NCI-H2196 treated with DMSO at 0.1 percent for 48 hours (cell line): ENCODE measurements at regions not wholly inside any gene's neighbourhood (a gene's known extent, or its start where the extent isn't known, plus 50 kb on each side); places are given as distances from the start of the nearest gene placed in this dataset.
A peak's percentile ranks its signal among the peaks of the same experiment; 100 is the strongest.

Source experiments
- DNase-seq: peaks from one replicate; lab custom pipeline; 2025; ENCODE audit not compliant: unreplicated experiment; lab: John Stamatoyannopoulos, UW

DNA sequence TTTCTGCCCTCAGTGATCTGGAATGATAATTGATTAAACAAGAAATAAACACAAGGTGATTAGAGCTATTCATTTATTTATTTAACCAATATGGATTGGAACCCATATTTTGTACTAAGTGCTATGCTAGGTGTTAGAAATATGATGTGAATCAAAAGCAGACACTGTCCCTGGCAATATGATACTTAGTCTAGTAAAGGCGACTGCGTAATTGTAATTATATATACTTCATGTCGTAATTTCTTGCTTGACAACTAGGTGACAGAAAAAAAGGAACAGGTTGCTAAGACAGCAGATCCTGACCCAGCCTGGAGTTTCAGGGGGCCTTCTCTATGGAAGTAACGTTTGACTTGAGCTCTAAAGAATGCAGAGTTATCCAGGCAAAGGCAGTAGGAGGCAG is 236.5 kb upstream of the F9 start:
- DNase-seq = no peak

DNA sequence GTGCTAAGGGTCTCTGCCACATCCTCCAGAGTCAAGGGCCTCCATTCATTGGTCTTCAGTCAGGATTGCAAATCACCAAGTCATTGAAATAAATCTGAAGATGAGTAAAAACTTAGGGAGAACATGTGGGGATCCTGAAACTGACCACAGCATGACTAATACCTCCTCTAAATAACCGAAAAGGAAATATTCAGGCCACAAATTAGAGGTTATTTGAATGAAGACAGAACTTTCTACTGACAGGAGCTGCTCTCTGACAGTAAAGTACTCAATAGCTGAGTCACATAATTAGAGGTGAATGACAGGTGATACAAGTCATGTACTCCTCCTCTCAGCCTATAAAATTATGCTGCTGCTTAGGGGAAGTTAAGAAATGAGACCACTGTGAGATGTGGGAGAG is 240.2 kb upstream of the F9 start:
- no peak for DNase-seq

DNA sequence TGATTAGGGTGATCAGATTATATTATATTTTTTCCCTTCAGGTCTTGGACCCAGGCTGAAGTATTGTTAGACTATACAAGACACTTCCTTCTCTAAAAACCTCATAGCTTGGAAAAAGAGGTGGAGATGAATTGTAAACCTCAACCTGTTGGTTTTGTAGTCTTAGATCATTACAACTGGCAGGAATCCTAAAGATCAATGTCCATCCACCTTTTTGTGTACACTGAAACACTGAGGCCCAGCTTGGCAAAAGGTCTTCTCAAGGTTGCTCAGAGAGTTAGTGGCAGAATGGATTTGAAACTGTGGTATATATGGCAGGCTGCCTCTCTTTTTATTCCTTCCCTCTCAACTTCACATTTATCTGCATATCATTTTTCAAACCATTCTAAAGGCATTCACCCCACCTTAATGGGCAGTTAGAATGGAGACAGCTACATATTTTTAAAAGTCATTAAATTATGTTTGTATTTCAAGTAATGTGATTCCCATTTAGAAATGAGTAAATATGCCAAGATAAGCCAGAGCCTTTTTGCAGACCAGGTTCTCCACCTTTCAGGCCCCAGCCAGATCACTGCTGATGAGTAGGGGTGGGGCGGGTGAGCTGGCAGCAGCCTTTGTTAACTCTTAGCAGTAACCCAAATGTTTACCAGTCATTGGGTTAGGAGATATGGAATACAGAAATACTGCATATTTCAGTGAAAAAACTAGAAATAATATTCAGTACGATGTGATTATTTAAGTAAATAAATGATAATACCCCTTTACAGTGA is 243.2 kb upstream of the F9 start:
- peak; percentile 19 for DNase-seq

DNA sequence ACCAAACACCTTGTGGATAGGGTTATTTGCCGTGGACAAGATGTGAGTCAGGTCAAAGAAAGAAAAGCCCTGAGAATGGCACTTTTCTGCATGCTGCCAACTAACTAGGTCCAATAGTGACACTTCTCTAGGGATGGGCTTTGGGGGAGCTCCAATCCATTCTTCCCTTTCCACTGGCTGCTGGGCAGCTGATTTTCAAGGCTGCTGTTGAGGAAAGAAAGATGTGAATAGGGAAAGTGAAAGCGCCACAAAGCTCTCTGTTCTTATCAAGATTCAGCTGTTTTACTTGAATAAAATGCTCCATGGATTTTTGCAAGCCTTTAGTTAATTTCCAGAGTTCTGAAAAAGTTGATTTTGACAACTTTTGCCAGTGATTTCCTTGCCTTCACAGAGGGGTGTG is 244.2 kb upstream of the F9 start:
- DNase-seq = no peak

DNA sequence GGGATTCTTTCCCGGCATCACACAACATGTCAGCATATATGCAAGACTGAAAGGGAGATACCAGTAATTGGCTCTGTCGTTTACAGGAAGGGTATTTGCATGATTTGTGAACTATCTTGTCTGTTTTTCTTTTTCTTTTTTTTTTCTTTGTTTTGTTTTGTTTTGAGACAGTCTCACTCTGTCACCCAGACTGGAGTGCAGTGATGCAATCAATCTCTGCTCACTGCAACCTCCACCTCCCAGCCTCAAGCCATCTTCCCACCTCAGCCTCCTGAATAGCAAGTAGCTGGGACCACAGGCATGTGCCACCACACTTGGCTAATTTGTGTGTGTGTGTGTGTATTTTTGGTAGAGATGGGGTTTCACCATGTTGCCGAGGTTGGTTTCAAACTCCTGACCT is 262.7 kb upstream of the F9 start:
- DNase-seq = no peak

DNA sequence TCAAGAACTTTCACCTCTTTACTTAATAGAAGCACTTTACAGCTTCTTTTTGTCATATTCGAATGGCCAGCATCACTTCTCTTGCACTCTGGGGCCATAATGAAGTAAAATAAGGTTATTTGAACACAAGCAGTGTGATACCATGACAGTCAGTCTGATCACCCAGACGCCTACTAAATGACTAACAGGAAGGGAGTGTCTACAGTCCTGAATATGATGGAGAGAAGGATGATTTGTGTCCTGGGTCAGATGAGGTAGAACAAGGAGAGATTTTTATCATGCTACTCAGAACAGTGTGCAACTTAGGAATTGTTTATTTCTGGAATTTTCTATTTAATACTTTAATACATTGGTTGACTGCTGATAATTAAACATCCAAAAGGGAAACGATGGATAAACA is 284.2 kb upstream of the F9 start:
- no peak for DNase-seq

DNA sequence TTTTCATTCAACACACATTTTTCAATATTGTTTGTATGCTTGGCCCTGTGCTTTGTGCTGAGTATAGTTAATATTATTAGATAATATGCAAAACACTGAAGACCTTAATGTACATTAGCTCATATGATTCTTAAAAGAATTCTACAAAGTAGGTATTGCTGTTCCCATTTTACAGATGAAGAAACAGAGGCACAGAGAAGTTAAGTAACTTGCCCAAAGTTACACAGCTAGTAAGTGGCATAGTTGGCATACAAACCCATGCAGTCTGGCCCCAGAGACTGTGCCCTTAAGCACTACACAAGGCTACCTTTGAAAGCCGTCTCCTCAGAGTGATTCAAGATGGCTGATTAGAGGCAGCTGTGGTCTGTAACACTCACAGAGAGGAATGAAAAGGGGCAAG is 293.4 kb upstream of the F9 start:
- no peak for DNase-seq

DNA sequence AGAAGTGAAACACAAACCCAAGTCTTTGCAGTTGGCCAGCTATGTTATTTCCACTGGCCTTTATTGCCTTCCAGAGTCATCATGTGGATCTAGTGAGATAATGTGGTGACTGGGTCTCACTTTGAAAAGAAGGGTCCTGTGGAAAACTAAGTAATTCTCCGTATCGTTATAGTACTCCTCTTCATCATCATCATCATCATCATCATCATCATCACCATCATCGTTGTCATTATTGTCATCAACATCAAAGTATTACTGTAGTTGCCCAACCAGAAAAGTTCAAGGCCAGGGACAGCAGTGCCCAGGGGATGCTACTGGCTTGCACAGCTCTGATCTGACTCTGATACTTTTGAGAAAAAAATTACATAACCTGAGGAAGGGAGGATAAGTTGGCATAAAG is 295.6 kb upstream of the F9 start:
- no peak for DNase-seq

DNA sequence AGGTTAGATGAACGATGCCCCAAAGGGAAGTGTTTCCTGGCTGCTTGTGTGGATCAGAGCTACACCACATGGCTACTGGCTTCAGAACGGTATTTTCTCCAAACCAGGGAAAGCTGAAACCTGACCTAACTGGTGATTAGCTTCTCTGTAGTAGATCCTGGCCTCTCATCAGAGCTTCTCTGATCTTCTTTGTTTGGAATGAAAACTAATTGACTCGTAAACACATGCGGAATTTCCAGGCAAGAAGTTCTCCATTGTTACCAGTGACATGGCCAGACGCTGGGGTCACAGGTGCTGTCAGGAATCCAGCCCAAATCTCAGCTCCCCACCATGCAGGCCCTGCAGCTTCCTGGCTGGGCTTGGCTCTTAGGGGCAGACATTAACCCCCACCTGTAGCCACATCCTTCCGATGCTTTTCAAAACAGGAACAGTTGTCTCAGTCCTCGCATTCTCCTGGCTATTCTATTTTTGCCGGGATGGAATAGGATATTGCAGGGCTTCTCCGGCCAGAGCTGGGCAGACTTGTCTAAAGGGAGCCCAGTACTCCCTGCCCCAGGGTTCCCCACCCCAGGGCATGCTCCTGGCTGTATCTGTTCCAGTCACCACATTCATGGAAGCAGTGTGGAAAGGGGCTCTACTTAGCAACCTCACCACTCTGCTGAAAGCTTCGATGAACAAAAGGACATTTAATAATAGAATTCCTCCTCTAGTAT is 305.4 kb upstream of the F9 start:
- no peak for DNase-seq

DNA sequence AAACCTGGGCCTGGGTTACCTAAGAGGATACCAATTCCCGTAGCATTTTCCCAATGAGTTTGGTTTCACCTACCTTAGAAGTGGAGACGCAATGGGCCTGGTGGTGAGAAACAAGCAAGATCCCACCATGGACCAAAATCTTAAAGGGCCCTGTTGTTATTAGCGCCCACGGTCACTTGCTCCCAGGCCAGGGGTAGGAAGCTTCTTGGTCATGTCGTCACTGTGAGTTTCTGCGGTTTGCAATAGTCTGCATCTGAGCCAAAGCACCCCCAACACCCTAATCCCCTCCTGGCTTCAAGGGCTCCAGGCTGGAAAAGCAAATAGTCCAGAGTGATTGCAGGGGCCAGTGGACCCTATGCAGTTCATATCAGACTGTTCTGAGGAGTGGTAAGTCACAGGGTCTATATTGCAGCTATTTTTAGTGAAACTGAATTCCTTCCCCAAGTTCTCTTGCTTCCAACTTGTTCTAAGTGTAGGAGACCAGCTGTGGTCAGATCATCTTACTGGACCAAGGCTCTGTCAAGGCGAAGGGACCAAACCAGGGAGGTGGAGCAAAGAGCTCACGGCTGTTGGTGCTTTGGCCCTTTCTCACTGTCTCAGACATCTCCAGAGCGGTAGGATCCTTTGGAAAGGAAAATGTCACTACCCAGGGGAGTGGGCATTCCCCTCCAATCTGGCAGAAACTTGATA is 307.9 kb upstream of the F9 start:
- no peak for DNase-seq

DNA sequence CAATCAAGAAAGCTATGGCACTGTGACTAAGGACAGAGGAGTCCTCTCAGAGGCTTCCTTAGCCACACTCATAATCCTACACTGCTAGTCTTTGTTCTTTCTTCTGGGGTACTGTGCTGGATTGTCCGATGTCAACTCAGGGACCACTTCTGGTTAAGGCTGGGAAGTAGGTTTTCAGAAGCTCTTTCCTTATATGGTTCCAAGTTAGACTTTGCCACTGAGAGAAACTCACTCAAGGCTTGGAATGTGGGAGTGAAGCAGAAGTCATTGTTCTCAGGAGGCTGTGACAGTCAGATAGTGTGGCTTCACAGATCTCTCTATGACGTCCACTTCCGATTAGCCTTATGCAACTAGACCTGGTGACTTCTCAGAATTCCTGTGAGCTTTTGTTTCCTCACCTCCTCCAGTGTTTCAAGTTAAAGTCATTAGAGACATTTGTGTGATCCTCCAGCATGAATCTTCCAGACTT is 317.3 kb upstream of the F9 start:
- DNase-seq = no peak

DNA sequence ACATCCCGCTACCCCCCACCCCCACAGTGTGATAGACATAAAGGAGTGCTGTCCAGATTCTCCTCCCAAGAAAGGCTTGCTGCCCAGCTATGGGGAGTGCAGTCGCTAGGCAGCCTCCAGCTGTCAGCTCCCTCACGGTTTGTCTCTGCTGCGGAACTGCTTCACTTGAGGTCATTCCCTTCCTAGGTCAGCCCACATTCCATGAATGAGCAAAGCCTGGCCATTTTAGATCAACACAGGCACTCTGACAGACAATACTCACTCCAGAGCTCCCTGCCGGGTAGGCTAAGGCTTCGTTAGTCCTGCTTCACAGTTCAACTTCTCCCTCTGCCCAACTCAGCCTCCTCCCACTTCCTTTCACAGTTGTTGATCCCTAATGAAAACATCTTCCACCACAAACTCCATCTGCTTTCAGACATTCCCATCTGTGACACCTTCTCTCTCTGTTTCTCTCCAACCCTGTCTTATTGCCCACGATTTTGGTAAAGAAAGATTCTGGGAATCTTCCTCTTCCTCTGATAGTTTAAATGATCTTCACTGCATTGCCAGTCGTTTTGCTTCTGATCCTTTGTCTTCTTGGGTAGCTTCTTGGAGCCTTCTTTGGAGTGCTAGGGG is 318.9 kb upstream of the F9 start:
- DNase-seq = no peak

DNA sequence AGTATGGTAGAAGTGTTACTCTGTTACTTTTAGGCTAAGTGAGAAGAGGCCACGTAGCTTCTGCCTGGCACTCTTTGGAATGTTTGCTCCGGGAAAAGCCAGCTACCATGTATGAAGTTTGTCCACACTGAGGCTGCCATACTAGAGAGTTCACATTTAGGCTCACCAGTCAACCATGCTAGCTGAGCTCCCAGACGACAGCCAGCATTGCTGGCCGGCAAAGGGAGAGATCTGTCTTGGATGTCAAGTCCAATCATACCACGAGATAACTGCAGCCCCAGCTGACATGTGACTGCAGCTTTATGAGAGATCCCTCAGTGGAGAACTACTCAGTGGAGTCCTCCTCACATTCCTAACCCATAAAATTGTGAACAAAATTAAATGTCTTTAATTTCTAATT is 321.2 kb upstream of the F9 start:
- no peak for DNase-seq

DNA sequence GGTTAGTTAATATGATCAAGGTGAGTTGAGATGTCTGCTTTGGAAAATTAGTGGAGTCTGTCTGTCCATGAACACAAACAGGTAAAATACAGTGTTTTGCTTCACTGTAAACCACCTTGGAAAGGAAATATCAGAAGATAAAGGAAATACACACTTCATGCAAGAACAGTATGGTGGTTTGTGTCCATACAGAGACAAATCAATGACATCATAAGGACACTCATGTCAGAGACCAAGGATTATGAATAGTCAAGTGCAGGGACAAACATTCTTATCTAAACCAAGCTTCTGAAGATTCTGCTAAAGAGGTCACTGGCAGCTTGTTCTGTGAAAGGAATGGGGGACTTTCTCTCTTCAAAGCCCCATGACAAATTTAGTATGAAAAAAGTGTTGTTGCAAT is 322.9 kb upstream of the F9 start:
- DNase-seq = no peak

DNA sequence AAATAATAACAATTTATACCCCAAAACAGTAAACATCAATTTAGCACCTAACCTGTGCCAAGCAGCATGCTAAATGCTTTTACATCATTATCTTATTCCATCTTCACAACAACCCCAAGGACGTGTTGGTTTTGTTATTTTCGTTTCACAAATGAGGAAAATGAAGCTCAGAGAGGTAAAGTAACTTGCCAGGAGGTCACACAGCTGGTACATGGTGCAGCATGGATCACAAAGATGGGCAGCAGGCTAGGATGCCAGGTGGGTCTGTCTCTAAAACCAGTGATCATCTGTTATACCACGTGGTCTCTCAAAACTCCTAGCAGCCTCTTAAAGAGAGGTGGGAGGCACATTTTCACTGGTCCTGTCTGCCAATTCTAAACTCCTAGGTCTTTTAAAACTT is 323.6 kb upstream of the F9 start:
- no peak for DNase-seq

DNA sequence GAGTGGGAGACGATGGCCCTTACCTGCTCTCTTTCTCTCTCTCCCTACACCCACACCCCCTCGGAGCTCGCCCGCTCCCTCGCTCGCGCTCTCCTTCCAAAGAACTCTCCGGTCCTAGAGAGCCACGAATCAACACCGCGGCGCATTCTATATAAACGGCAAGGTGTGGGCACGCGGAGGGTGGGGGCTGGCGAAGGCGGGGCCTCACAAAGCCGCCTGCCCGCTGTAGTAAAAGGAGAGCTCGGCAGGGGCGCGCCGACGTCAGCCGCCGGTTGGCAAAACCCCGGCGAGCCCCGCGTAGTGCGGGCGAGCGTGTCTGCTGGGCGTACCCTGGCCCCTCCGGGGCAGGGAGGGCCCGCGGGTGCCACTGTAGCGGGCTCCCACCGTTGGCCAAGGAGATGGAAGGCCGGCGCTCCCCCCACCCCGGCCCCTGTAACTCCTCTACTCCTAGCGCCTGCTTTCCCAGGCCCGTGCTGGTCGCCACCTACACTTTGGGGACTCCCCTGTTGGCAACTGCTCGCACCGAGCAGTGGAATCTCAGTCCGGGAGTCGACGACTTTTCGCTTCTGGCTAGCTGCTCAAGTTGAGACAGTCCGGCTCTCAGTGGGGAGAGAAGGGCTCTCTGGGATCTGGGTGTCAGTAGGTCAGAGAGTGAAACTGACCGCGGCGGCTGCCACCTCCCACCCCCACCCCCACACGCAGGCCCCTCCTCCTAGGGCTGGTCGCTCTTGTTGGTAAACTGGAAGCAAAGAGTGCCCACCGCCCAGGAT is 325.5 kb upstream of the F9 start:
- DNase-seq = peak; percentile 27

DNA sequence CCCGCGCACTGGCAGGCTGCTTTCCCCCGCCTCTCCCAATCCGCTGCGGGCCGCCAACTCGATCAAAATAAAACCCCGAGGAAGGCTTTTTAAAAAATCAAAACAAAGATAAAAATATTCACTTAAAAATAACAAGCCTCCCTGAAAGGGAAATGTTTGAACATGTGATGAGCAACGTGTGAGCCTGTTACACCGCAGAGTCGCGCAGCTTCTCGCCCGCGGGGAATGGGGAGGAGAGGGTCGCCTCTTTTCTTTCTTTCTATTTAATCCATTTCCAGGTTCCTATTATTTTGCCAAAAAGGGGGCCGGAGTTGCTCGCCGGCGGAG is 326.0 kb upstream of the F9 start:
- no peak for DNase-seq

DNA sequence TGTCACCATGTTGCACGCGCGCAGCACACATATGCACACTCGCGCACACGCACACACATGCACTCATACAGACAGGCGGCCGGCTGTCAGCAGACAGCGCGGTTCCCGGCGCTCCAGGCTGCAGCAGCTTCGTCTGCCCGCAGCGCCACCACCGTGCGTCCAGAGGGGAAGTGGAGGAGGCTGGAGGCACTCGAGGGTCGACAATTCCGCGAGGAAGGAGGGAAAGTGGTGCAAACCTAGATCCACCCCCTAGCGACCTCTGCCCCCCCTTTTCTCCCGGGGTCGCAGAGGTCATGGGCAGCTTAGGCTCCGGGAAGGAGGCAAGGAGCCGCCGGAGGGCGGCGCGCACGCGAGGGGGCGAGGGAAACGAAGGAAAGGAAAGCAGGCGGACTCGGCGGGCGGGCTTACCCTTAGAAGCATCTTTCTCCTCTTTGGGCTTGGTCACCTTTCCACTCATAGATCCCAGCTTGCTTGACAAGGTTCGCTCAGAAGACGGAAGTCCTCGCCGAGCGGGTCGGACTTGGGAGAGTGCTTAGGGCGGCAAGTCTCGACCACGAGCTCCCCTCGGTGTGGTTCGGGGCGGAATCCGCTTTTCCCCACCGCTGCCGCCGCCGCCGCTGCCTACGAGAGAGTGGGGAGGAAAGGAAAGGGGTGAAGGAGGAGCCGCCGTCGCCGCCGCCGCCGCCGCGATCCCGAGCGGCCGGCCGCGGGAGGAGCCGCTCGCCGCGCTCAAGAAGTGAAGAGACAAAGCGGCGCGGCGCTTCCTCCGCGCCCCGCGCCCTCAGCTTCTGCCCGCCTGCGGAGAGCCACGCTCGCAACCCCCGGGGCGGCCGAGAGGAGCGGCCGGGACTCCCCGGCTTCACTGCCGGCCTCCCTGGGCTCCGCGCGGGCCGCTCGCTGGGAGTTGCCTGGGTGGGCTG is 326.6 kb upstream of the F9 start:
- peak; percentile 1 for DNase-seq

DNA sequence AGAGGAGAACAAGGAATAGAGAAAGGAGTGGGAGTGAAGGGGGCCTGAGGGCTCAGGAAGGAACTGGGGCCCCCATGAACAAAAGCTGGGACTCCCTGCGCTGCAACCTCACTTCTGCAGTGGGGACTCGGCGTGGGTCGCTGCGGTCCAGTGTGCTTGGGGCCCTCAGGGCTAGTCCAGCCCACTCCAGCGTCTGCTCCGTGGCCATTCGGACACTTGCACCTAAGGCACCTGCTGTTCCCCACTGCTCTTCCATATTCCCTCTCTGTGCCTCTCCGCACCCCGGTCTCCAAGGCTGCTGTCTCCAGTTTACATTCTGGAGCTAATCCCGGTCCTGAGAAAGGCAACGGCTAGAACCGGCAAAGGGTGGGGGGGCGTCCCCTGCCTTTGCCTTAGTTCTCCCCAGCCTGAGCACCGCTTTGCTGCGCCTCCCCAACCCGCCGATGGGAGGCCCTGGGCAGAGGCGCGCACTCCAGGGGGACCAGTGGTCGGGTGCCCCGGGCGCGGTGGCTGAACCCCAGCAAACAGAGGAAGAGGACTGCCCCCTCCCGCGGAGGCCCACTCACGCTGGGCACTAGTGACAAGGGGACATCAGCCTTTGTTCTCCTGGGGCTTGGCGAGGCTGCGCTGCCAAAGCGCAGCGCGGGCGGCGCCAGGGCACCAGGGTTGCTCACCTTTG is 327.7 kb upstream of the F9 start:
- no peak for DNase-seq

DNA sequence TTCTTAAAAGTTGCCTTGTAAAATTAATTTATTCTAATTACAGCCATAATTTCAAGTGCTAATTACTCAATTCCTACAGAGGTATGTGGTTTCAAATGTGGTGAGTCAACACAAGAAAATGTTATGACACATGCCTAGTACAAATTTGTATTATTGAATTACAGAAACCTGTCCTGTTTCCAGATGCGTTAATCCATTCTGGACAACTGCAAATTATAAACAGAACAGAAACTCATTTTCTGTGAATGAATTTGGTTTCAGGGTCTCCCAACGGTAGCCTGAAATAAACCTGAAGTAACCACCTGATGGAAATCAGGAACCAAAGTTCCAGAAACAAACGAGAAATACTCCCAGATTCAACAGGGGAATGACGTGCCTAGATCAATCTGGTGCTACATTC is 328.6 kb upstream of the F9 start:
- DNase-seq = no peak
